GM21737 (cell line): ENCODE measurements at regions not wholly inside any gene's neighbourhood (a gene's known extent, or its start where the extent isn't known, plus 50 kb on each side); places are given as distances from the start of the nearest gene placed in this dataset.
"Not testable (repeated sequence)": the region's sequence is repeated elsewhere in the genome, so short reads cannot be mapped to it uniquely, and the experiment has no call there.

Source experiments
- ATAC-seq: cut with Tn5 transposase; IDR thresholded peaks from one replicate; pipeline ENCODE4 v1.9.1; 2021; ENCODE audit warnings: mild to moderate bottlenecking, moderate library complexity; ENCODE audit not compliant: unreplicated experiment

- no peak for ATAC-seq
These were observed 167.1 kb upstream of the CRBN start for GRCh38 chr3:3346556-3346955.

GRCh38 chr3:3342141-3342540 lies 162.7 kb upstream of the CRBN start:
- ATAC-seq: no peak

DNA sequence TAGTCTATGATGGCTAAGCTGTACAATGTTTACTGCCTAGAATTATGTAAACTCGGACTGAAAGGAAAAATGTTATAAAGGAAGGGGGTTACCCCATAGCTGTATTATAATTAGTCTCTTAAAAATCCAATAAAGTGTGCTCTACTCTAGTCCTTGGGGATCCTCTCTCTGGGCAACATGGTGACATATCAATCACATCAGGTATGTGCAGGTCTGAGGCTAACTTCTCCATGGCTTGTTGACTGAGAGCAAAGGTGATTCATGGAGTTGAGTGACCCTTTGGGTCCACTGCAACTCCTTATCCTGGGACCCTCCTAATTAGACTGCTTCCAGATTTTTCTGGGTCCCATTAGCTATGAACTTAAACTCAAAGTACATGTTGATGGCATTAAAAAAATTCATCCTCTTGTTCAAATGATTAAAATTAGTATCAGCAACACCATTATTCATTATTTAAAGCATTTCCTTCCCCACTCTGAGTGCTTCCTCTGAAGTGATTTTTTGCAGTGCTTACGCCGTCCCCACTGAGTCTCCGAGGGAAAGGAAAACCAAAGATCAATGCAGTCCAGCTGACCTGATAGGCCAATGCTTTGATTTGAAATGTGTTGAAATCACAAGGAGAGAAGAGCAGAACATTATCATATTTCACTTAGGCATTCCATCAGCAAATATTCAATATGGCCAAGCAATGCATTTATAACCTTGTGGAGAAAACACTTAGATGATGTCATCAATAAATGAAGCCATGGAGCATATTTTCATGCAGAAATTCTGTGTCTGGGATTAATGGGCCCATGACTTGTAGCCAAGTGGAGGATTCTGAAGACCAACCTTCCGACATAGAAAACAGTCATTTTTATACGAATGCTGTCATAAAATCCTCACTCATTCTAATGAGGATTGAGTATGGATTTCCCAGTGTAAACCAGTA lies 161.7 kb upstream of the CRBN start:
- ATAC-seq: no peak

DNA sequence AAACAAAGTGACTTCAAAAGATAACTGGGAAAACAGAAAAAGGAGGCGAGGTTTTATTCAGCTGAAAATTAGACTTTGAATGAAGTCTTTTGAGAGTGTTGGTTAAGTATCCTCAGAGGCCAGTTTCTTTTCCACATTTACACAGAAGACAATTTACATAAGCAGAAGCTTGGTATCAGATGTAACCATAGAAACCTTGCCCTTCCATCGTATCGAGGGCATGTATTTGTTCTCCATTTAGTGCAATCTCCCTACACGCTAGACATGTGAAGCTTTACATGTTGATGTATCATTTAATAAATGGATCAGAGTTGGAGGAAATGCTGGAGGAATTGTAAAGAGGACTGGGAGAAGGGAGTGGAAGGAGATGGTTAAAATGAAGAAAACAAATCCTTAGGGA lies 161.0 kb upstream of the CRBN start:
- no peak for ATAC-seq

DNA sequence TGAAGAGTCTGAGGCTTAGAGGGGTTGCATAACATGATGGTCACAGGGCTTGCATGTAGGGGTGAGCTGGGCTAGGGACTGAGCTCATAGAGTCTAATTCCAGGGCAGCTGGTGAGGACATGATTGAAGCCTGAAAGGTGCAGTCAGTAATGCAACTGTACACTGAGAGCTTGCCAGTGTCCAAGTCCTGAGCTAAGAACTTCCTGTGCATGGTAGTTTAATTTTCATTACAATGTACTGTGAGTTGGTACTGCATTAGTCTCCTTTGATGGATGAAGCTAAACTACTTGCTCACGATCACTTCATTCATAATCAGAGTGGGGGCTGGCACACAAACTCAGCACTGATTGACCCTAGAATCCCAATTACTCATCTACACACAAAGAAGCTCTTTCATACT lies 156.4 kb upstream of the CRBN start:
- ATAC-seq: no peak

GRCh38 chr3:3334491-3334890 lies 155.0 kb upstream of the CRBN start:
- no peak for ATAC-seq

DNA sequence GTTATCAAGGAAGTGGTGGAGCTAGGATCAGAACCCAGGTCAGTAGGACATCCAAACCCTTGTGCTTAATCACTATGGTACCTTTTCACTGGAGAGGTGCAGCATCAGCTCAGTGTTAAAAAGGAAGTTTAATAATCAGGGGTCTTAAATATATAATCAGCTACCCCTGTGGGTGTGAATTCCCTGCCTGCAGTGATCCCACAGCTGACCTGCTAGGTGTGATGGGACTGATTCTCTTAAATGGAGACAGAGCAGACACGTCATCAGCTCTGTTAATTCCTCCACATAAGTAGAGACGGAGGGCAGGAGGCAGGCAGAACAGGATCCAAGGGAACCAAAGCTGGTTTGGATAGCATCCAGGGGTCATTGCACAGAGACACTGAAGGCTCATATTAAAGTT lies 154.1 kb upstream of the CRBN start:
- no peak for ATAC-seq

DNA sequence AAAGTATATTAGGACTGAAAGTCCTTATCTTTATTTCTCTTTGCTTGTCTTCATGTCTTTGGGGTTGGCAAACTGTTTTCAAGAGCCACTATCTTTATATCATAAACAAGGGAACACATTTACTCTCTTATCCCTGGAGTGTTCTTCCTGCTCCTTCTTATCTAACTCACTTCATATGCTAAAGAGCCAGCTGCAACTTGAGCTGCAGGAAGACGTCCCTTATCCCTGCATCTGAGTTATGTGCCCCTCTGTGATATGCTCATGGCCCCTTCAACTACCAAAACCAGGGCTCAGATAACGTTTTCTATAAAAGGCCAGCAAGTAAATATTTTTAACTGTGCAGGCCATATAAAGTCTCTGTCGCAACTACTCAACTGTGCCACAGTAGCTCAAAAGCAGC lies 137.0 kb upstream of the CRBN start:
- no peak for ATAC-seq

GRCh38 chr3:3315846-3316245 lies 136.4 kb upstream of the CRBN start:
- no peak for ATAC-seq

DNA sequence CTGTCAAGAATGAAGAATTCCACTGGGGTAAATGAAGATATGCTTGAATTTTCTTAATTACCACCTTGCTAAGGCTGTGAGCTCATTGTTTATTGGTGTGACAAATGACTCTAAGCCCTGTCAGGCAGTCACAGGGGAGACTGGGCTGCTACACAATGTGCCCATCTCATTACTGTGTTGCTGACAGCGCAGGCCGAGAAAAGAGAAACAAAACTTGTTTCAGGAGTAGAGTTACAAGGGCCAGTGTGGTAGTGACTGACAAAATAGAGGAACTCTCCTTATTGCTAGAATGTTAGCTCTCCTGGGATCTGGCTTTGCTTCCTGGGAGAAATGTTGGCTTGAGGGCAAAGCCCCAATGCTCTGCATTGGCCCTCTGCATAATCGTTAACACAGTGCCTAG lies 130.4 kb upstream of the CRBN start:
- ATAC-seq: no peak

DNA sequence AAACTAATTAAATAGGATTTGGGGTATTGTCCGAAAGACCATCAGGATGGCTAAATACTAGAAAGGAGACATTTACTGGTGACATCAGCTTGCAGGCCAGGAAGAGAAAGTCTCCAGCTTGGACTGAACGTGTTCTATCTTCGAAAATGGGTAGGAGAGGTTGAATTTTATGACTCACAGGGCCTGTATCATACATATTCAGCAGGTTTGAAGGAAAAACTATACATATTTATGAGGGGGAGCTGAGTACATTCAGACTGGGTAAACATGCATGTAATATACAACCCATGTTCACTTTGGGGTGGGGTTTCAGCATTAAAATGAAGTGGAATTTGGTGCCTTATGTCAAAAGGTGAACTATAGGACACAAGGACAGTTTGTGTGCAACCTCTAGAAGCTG lies 129.3 kb upstream of the CRBN start:
- no peak for ATAC-seq

GRCh38 chr3:3307491-3307890 lies 128.0 kb upstream of the CRBN start:
- ATAC-seq: no peak

DNA sequence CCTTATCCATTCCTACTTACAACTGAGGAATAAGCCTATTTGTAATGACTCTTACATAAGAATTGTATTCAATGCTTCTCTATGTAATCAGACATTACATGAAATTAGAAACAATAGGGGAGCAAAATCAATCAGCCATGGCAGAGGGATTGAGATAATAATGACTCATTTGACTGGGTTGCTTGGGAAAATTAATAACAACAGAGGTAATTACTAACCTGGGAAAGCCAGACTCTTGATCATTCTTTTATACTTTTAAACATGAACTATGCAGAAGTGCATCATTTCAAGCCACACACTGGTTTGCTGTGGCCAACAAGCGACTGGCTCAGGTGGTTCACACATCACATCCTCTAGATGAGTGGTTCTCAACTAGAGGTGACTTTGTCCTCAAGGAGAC lies 126.3 kb upstream of the CRBN start:
- no peak for ATAC-seq

- no peak for ATAC-seq
These were observed 125.6 kb upstream of the CRBN start for GRCh38 chr3:3305084-3305483.

DNA sequence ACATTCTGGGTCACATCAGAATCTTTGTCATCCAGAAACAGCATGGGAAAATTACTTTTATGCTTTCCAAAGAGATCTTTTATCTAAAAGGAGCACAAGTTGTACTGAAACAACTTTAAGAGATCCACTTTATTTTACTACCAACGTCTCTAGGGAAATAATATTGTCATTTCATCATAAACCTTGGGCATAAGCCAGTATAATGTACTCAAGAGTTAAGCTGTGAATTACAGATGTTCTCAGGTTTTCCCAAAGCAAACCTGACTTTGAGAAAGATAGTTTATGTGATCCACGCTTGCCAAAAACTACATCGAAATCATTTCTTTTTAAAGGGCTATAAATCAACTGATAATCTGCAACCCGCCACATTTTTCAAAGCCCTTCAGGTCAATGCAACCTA lies 124.1 kb upstream of the CRBN start:
- ATAC-seq: no peak

DNA sequence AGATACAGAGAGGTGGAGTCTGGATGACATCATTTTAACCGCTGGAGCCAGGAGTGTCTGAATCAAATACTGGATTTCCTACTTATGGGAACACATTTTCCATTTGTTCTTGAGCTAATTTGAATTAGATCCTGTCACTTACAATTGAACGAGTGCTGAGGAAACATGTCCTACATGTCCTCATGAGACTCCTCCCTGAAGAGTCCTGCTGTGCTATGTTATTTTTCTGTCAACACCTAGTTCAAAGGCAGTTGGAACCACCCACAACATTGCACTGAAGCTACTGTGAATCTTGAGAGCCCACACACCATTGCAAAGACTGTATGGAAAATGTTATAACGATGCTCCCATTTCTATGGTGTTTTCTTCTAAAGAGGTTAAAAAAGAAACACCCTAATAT lies 123.5 kb upstream of the CRBN start:
- no peak for ATAC-seq

- ATAC-seq: no peak
These were observed 122.0 kb upstream of the CRBN start for GRCh38 chr3:3301476-3301875.

DNA sequence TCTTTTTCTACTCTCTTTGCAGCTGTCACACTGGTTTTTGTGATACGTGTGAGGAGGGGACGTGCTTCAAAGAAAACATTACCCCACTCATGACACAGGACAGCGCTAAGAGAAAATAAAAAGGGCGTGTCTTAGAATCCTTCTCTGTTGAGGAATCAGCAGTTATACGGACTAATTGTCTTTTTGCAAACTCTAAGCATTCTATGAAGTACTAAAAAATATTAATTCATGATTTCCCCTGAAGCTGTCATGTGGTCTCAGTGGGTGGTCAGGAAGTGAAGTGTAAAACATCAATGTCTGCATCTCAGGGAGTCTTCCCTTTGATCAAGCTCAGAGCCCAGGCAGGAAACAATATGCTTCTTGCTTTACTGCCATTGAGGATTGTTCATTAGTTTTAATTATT lies 117.5 kb upstream of the CRBN start:
- ATAC-seq: no peak

GRCh38 chr3:3295586-3295985 lies 116.1 kb upstream of the CRBN start:
- no peak for ATAC-seq

GRCh38 chr3:3291756-3292283 lies 112.3 kb upstream of the CRBN start:
- ATAC-seq: not testable (repeated sequence)

DNA sequence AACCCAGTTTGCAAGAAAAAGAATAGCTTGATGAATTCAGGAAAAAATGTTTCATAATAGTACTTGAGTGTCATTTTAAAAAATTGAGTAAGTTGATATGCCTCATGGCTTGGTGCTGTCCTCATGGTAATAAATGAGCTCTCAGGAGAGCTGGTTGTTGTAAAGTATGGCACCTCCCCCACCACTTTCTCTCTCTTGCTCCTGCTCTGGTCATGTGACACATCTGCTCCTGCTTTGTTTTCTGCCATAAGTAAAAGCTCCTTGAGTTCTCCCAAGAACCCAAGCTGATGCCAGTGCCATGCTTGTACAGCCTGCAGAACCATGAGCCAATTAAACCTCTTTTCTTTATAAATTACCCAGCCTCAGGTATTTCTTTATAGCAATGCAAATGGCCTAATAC lies 108.8 kb upstream of the CRBN start:
- no peak for ATAC-seq

DNA sequence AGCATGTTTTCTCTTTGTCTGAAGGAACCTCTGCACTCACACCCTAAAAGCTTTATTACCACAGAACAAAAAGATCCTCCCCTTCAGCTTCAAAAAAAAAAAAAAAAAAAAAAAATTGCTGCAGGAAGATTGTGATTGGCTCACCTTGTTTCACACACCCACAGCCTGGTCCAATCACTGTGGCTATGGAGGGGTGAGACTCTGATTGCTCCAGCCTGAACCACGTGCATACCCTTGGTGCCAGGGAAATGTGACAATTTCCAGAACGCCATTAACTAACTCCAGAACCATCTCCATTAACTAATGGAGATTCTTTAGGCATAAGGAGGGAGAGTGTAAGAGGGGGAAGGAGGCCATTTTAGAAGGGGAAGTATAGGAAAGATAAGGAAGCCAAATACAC lies 106.5 kb upstream of the CRBN start:
- ATAC-seq: no peak

DNA sequence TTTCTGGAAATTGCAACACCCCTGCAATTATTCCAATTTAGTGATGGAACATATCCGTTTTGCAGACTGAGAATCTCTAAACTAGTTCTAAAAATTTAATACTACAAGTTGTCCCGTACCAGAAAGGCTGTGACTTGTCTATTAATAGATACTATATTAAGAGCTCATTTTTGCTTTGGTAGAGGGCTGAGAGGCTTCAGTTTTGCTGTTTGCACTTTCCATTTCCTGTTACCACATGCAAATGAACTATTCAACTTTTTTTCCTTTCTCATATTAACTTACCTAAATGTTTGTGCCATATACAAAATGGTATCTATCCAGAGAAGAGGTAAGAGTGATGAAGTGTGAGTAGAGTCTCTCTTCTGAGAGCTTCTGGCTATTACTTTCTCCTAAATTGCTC lies 101.5 kb upstream of the CRBN start:
- no peak for ATAC-seq
